ENCODE measurements at regions not wholly inside any gene's neighbourhood (a gene's known extent, or its start where the extent isn't known, plus 50 kb on each side); places are given as distances from the start of the nearest gene placed in this dataset.

GRCh38 chr2:3075991-3076340 is 301.7 kb downstream of the EIPR1 start:
- no peak overlapping the region for H3K27ac ChIP-seq
- H3K9me3 ChIP-seq = no peaks in the 10 kb centered on the region
- DNase-seq = no peak
- 81 to 88% (median 83%) methylated on average over 4 of the region's 4 CpGs for WGBS, 3 donors
- no peak overlapping the region for H3K4me3 ChIP-seq
- H3K27me3 ChIP-seq = no peaks in the 10 kb centered on the region
- intact Hi-C loops (cut with DNase I) = no loop called here
- no peaks in the 10 kb centered on the region for H3K36me3 ChIP-seq
- TF ChIP-seq POLR2A (IDR thresholded peaks at IDR 0.05) (no peak), EP300 (IDR thresholded peaks at IDR 0.05) (no peak)
- TF ChIP-seq, protein P1, sequence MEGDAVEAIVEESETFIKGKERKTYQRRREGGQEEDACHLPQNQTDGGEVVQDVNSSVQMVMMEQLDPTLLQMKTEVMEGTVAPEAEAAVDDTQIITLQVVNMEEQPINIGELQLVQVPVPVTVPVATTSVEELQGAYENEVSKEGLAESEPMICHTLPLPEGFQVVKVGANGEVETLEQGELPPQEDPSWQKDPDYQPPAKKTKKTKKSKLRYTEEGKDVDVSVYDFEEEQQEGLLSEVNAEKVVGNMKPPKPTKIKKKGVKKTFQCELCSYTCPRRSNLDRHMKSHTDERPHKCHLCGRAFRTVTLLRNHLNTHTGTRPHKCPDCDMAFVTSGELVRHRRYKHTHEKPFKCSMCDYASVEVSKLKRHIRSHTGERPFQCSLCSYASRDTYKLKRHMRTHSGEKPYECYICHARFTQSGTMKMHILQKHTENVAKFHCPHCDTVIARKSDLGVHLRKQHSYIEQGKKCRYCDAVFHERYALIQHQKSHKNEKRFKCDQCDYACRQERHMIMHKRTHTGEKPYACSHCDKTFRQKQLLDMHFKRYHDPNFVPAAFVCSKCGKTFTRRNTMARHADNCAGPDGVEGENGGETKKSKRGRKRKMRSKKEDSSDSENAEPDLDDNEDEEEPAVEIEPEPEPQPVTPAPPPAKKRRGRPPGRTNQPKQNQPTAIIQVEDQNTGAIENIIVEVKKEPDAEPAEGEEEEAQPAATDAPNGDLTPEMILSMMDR (IDR thresholded peaks at IDR 0.05) = no peak
- no peaks in the 10 kb centered on the region for H3K4me1 ChIP-seq (ENCODE audit: insufficient read depth)

- H3K27me3 ChIP-seq = no peaks in the 10 kb centered on the region
- intact Hi-C loops (cut with DNase I) = no loop called here
- H3K4me3 ChIP-seq = no peak overlapping the region
- no peak for DNase-seq
- no peak for TF ChIP-seq POLR2A (IDR thresholded peaks at IDR 0.05)
- H3K9me3 ChIP-seq = no peaks in the 10 kb centered on the region
- no peak overlapping the region for H3K27ac ChIP-seq
- H3K4me1 ChIP-seq (ENCODE audit: insufficient read depth) = no peaks in the 10 kb centered on the region
- WGBS, 3 donors = 59 to 66% (median 63%) methylated on average over 11 of the region's 11 CpGs
- H3K36me3 ChIP-seq = no peaks in the 10 kb centered on the region
Measured at GRCh38 chr2:3075316-3075990, 302.2 kb downstream of the EIPR1 start.

DNA sequence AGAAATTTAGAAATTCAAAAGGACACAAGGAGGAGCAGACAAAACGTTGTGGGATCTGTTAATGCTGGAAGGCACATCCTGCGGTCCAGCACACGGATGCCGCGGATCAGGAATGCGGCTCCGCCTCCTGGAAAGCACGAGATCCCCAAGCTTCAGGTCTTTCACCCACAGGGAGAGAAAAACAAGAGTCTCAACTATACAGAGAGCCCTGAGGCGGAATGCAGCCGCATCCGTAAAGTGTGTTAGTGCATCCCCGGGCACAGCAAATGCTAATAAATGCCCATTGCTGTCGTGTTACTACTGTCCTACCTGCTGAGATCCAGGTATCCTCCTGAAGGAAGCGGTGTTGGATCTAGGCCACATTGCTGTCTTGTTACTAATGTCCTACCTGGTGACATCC is 303.9 kb downstream of the EIPR1 start:
- Histone ChIP-seq H3K27me3 (no peaks in the 10 kb centered on the region), H3K27ac (no peak overlapping the region), H3K4me1 (ENCODE audit: insufficient read depth) (no peaks in the 10 kb centered on the region), H3K4me3 (no peak overlapping the region), H3K9me3 (no peaks in the 10 kb centered on the region), H3K36me3 (no peaks in the 10 kb centered on the region)
- intact Hi-C loops (cut with DNase I) = no loop called here
- DNase-seq = no peak
- WGBS, 3 donors = 64 to 70% (median 65%) methylated on average over 14 of the region's 14 CpGs
- TF ChIP-seq POLR2A (IDR thresholded peaks at IDR 0.05) = no peak
- no peak for TF ChIP-seq EP300 (IDR thresholded peaks at IDR 0.05)
- TF ChIP-seq, protein P1 (IDR thresholded peaks at IDR 0.05) = no peak

DNA sequence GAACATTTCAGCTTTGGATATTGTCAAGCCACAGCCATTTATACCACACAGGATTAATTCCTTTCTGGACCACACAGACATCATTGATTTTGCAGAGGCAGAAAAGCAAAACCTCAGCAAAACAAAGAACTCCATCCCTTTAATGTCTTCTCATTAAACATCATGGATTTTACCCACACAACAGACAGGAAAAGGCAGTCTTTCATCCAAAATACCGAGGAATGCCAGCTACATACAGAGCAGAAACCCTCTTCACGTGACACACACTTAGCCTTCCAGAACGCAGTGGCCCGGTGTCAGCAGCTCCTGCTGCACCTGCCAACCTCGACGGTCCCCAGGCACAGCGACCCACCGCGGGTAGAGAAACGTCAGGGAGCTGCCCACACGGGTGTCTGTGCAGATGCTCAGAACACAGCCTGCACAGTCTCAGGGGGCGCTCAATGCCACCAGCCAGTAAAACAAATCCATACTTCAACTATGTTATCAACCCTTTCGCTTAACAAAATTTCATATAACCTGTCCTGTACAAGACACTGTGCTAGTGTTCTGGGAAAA is 304.5 kb downstream of the EIPR1 start:
- Histone ChIP-seq H3K27me3 (no peaks in the 10 kb centered on the region), H3K36me3 (no peaks in the 10 kb centered on the region), H3K4me1 (ENCODE audit: insufficient read depth) (no peaks in the 10 kb centered on the region), H3K9me3 (no peaks in the 10 kb centered on the region), H3K4me3 (no peak overlapping the region), H3K27ac (no peak overlapping the region)
- intact Hi-C loops (cut with DNase I) = no loop called here
- DNase-seq = no peak
- TF ChIP-seq, protein P1 (IDR thresholded peaks at IDR 0.05) = no peak
- no peak for TF ChIP-seq EP300 (IDR thresholded peaks at IDR 0.05)
- TF ChIP-seq POLR2A (IDR thresholded peaks at IDR 0.05) = no peak
- WGBS, 3 donors = 23 to 40% (median 27%) methylated on average over 13 of the region's 13 CpGs

DNA sequence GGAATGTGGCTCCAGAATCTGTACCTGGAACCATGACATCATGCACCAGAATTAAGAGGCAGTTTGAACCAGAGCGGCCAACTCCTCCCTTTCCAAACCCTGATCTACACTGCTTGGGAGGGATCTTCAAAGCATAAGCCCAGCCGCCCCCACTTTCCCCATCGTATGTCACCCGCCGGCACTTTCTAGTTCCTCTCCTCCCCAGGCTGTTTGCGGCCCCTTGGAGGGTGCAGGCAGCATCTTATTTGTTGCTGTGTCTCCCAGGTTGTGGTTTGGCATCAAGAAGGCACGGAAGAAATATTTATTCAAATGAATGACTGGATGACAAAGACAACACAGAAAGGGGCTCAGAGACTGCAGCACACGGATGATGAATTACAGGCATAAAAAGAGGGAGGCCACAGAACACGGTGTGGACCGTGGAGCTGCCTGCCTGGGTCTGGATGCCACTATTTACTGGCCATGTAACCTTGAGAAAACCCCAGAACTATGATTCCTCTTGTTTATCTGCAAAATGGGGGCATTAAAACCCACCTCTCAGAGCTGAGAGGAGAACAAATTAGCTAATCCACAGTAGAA is 305.8 kb downstream of the EIPR1 start:
- Histone ChIP-seq H3K4me1 (ENCODE audit: insufficient read depth) (no peaks in the 10 kb centered on the region), H3K9me3 (no peaks in the 10 kb centered on the region), H3K36me3 (no peaks in the 10 kb centered on the region), H3K4me3 (no peak overlapping the region), H3K27ac (no peak overlapping the region), H3K27me3 (no peaks in the 10 kb centered on the region)
- 72 to 74% (median 73%) methylated on average over 10 of the region's 10 CpGs for WGBS, 3 donors
- no peak for DNase-seq
- TF ChIP-seq, protein P1 (IDR thresholded peaks at IDR 0.05) = no peak
- TF ChIP-seq POLR2A (IDR thresholded peaks at IDR 0.05) (no peak), EP300 (IDR thresholded peaks at IDR 0.05) (no peak)
- intact Hi-C loops (cut with DNase I) = no loop called here
